Uterus (tissue), 3 donors: ENCODE measurements at regions not wholly inside any gene's neighbourhood (a gene's known extent, or its start where the extent isn't known, plus 50 kb on each side); places are given as distances from the start of the nearest gene placed in this dataset.

ENCODE experiments used
- DNase-seq, 2 donors: peaks; one replicate each; pipeline ENCODE4 v3.0.0-alpha.2; 2019 to 2020
- H3K27ac ChIP-seq, 2 donors: fragments of 200-600 bp; sonication (generic); 1 replicate in 1 of 2; 2 replicates in 1 of 2; pipeline ENCODE4 v1.5.1; 2016 to 2018
- H3K27me3 ChIP-seq, 2 donors: fragments of 200-600 bp; sonication (generic); one replicate each; pipeline ENCODE4 v1.5.1; 2018 to 2019; ENCODE audit warnings: control low read depth in 1 of 2
- H3K36me3 ChIP-seq, 2 donors: fragments of 200-600 bp; sonication (generic); one replicate each; pipeline ENCODE4 v1.5.1; 2019; ENCODE audit warnings: control low read depth in 1 of 2
- H3K4me1 ChIP-seq, 2 donors: fragments of 200-600 bp; sonication (generic); one replicate each; pipeline ENCODE4 v1.5.1; 2018 to 2019; ENCODE audit warnings: control low read depth in 1 of 2
- H3K4me3 ChIP-seq, 2 donors: fragments of 200-600 bp; sonication (generic); 1 replicate in 1 of 2; 2 replicates in 1 of 2; pipeline ENCODE4 v1.5.1; 2018 to 2019; ENCODE audit warnings: mild to moderate bottlenecking in 1 of 2
- H3K9me3 ChIP-seq, 2 donors: fragments of 200-600 bp; sonication (generic); one replicate each; pipeline ENCODE4 v1.5.1; 2019; ENCODE audit warnings: control low read depth in 1 of 2
- CTCF ChIP-seq, 4 experiments: fragments of 200-600 bp in 2 of 4; fragments of 450-650 bp in 2 of 4; sonication (generic) in 2 of 4; IDR thresholded peaks; one replicate each; pipeline ENCODE4 v1.5.1; 2016 to 2019; ENCODE audit warnings: antibody characterized with exemption in 4 of 4, mild to moderate bottlenecking in 2 of 4, moderate library complexity in 1 of 4
- POLR2A ChIP-seq, 2 donors: fragments of 450-650 bp; IDR thresholded peaks; one replicate each; pipeline ENCODE4 v1.6.1; 2016; ENCODE audit warnings: antibody characterized with exemption in 2 of 2, mild to moderate bottlenecking in 1 of 2, moderate library complexity in 1 of 2
- intact Hi-C: fragments of 100-400 bp; cut with DNase I; formaldehyde crosslinking; loops from one replicate; pipeline ENCODE4 v1.15.1; 2023; ENCODE audit warnings: low total_unique reads
- donor health status: DM: yes; HTN: yes; CAD: no.

GRCh38 chr9:75397836-75398235, 309.5 kb downstream of the OSTF1 start:
- no peak for DNase-seq

GRCh38 chr9:75408391-75408790, 320.1 kb downstream of the OSTF1 start:
- intact Hi-C loops: no loop called here
- no peak for TF ChIP-seq POLR2A (IDR thresholded peaks at IDR 0.05)
- TF ChIP-seq CTCF (IDR thresholded peaks at IDR 0.05): no peak
- no peak for DNase-seq

More at GRCh38 chr9:75397836-75398235, 309.5 kb downstream of the OSTF1 start:
- H3K27ac ChIP-seq: no peak overlapping the region
- TF ChIP-seq POLR2A (IDR thresholded peaks at IDR 0.05) (no peak), CTCF (IDR thresholded peaks at IDR 0.05) (no peak)
- H3K36me3 ChIP-seq: no peaks in the 10 kb centered on the region
- intact Hi-C loops: no loop called here
- no peak overlapping the region for H3K4me3 ChIP-seq
- H3K4me1 ChIP-seq: no peaks in the 10 kb centered on the region
- no peaks in the 10 kb centered on the region for H3K9me3 ChIP-seq
- H3K27me3 ChIP-seq: no peaks in the 10 kb centered on the region

GRCh38 chr9:75410405-75410804, 322.1 kb downstream of the OSTF1 start:
- Histone ChIP-seq H3K27ac (no peak overlapping the region), H3K27me3 (no peaks in the 10 kb centered on the region), H3K4me3 (no peak overlapping the region), H3K9me3 (no peaks in the 10 kb centered on the region), H3K4me1 (no peaks in the 10 kb centered on the region), H3K36me3 (no peaks in the 10 kb centered on the region)
- DNase-seq: no peak
- TF ChIP-seq CTCF (IDR thresholded peaks at IDR 0.05) (no peak), POLR2A (IDR thresholded peaks at IDR 0.05) (no peak)
- intact Hi-C loops: no loop called here

More at GRCh38 chr9:75408391-75408790, 320.1 kb downstream of the OSTF1 start:
- Histone ChIP-seq H3K27ac (no peak overlapping the region), H3K4me3 (no peak overlapping the region), H3K27me3 (no peaks in the 10 kb centered on the region), H3K9me3 (no peaks in the 10 kb centered on the region), H3K36me3 (no peaks in the 10 kb centered on the region), H3K4me1 (no peaks in the 10 kb centered on the region)

GRCh38 chr9:75414371-75415160, 326.3 kb downstream of the OSTF1 start:
- no peak for TF ChIP-seq CTCF (IDR thresholded peaks at IDR 0.05)
- no peak for TF ChIP-seq POLR2A (IDR thresholded peaks at IDR 0.05)
- Histone ChIP-seq H3K27ac (no peak overlapping the region), H3K27me3 (no peaks in the 10 kb centered on the region), H3K9me3 (no peaks in the 10 kb centered on the region), H3K4me1 (no peaks in the 10 kb centered on the region), H3K36me3 (no peaks in the 10 kb centered on the region), H3K4me3 (no peak overlapping the region)
- DNase-seq: no peak
- intact Hi-C loops: no loop called here

- TF ChIP-seq POLR2A (IDR thresholded peaks at IDR 0.05) (no peak), CTCF (IDR thresholded peaks at IDR 0.05) (no peak)
- intact Hi-C loops: no loop called here
- peaks cover 0 to under 1% of the 10 kb centered on the region in 2 donors for H3K4me1 ChIP-seq
- no peak overlapping the region for H3K4me3 ChIP-seq
- no peaks in the 10 kb centered on the region for H3K9me3 ChIP-seq
- DNase-seq: no peak
- no peaks in the 10 kb centered on the region for H3K27me3 ChIP-seq
- H3K36me3 ChIP-seq: no peaks in the 10 kb centered on the region
- H3K27ac ChIP-seq: no peak overlapping the region
These were observed 329.2 kb downstream of the OSTF1 start for GRCh38 chr9:75417471-75417870.
